ENCODE measurements at regions not wholly inside any gene's neighbourhood (a gene's known extent, or its start where the extent isn't known, plus 50 kb on each side); places are given as distances from the start of the nearest gene placed in this dataset.
"Not testable (repeated sequence)": the region's sequence is repeated elsewhere in the genome, so short reads cannot be mapped to it uniquely, and the experiment has no call there.

DNA sequence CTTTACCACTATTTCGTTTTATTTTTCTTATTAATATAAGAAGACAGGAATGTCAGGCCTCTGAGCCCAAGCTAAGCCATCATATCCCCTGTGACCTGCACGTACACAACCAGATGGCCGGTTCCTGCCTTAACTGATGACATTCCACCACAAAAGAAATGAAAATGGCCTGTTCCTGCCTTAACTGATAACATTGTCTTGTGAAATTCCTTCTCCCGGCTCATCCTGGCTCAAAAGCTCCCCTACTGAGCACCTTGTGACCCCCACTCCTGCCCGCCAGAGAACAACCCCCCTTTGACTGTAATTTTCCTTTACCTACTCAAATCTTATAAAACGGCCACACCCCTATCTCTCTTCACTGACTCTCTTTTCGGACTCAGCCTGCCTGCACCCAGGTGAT lies 101.8 kb upstream of the UST start:
- TF ChIP-seq, protein P1, sequence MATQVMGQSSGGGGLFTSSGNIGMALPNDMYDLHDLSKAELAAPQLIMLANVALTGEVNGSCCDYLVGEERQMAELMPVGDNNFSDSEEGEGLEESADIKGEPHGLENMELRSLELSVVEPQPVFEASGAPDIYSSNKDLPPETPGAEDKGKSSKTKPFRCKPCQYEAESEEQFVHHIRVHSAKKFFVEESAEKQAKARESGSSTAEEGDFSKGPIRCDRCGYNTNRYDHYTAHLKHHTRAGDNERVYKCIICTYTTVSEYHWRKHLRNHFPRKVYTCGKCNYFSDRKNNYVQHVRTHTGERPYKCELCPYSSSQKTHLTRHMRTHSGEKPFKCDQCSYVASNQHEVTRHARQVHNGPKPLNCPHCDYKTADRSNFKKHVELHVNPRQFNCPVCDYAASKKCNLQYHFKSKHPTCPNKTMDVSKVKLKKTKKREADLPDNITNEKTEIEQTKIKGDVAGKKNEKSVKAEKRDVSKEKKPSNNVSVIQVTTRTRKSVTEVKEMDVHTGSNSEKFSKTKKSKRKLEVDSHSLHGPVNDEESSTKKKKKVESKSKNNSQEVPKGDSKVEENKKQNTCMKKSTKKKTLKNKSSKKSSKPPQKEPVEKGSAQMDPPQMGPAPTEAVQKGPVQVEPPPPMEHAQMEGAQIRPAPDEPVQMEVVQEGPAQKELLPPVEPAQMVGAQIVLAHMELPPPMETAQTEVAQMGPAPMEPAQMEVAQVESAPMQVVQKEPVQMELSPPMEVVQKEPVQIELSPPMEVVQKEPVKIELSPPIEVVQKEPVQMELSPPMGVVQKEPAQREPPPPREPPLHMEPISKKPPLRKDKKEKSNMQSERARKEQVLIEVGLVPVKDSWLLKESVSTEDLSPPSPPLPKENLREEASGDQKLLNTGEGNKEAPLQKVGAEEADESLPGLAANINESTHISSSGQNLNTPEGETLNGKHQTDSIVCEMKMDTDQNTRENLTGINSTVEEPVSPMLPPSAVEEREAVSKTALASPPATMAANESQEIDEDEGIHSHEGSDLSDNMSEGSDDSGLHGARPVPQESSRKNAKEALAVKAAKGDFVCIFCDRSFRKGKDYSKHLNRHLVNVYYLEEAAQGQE (IDR thresholded peaks at IDR 0.05): not testable (repeated sequence)
- TF ChIP-seq, protein P2, sequence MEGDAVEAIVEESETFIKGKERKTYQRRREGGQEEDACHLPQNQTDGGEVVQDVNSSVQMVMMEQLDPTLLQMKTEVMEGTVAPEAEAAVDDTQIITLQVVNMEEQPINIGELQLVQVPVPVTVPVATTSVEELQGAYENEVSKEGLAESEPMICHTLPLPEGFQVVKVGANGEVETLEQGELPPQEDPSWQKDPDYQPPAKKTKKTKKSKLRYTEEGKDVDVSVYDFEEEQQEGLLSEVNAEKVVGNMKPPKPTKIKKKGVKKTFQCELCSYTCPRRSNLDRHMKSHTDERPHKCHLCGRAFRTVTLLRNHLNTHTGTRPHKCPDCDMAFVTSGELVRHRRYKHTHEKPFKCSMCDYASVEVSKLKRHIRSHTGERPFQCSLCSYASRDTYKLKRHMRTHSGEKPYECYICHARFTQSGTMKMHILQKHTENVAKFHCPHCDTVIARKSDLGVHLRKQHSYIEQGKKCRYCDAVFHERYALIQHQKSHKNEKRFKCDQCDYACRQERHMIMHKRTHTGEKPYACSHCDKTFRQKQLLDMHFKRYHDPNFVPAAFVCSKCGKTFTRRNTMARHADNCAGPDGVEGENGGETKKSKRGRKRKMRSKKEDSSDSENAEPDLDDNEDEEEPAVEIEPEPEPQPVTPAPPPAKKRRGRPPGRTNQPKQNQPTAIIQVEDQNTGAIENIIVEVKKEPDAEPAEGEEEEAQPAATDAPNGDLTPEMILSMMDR (IDR thresholded peaks at IDR 0.05): not testable (repeated sequence)
- TF ChIP-seq, protein P3, sequence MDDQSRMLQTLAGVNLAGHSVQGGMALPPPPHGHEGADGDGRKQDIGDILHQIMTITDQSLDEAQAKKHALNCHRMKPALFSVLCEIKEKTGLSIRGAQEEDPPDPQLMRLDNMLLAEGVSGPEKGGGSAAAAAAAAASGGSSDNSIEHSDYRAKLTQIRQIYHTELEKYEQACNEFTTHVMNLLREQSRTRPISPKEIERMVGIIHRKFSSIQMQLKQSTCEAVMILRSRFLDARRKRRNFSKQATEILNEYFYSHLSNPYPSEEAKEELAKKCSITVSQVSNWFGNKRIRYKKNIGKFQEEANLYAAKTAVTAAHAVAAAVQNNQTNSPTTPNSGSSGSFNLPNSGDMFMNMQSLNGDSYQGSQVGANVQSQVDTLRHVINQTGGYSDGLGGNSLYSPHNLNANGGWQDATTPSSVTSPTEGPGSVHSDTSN (IDR thresholded peaks at IDR 0.05): not testable (repeated sequence)
- not testable (repeated sequence) for TF ChIP-seq SMC3 (IDR thresholded peaks at IDR 0.05); CBX8 (IDR thresholded peaks at IDR 0.05); NR3C1 (IDR thresholded peaks at IDR 0.05); ZFP36 (IDR thresholded peaks at IDR 0.05; ENCODE audit: borderline replicate concordance, partially characterized antibody)
- TF ChIP-seq, protein P4, sequence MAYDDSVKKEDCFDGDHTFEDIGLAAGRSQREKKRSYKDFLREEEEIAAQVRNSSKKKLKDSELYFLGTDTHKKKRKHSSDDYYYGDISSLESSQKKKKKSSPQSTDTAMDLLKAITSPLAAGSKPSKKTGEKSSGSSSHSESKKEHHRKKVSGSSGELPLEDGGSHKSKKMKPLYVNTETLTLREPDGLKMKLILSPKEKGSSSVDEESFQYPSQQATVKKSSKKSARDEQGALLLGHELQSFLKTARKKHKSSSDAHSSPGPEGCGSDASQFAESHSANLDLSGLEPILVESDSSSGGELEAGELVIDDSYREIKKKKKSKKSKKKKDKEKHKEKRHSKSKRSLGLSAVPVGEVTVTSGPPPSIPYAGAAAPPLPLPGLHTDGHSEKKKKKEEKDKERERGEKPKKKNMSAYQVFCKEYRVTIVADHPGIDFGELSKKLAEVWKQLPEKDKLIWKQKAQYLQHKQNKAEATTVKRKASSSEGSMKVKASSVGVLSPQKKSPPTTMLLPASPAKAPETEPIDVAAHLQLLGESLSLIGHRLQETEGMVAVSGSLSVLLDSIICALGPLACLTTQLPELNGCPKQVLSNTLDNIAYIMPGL (CRISPR knock-in tag; IDR thresholded peaks at IDR 0.05; ENCODE audit: borderline replicate concordance): not testable (repeated sequence)

All from A549 (cell line).